GM23338 (cell line): ENCODE measurements at regions not wholly inside any gene's neighbourhood (a gene's known extent, or its start where the extent isn't known, plus 50 kb on each side); places are given as distances from the start of the nearest gene placed in this dataset.

ENCODE experiments used
- CTCF ChIP-seq, 2 experiments: fragments of 200-600 bp in 1 of 2; sonication (generic) in 1 of 2; conservative IDR thresholded peaks; 2 replicates each; pipeline versions ENCODE4 v1.5.1 to v1.6.1; 2016 to 2017; ENCODE audit warnings: antibody characterized with exemption in 2 of 2, low read depth in 2 of 2, mild to moderate bottlenecking in 2 of 2, moderate library complexity in 1 of 2
- EZH2 ChIP-seq: fragments of 200-600 bp; sonication (generic); IDR thresholded peaks from one replicate; pipeline ENCODE4 v1.8.0; 2017; ENCODE audit warnings: antibody characterized with exemption, mild to moderate bottlenecking, low read depth; ENCODE audit not compliant: unreplicated experiment
- EZH2phosphoT487 ChIP-seq: fragments of 200-600 bp; sonication (generic); IDR thresholded peaks from one replicate; pipeline ENCODE4 v1.8.1; 2018; ENCODE audit warnings: antibody characterized with exemption; ENCODE audit not compliant: unreplicated experiment
- JUNB ChIP-seq: IDR thresholded peaks from one replicate; pipeline ENCODE4 v1.6.1; 2016; ENCODE audit warnings: antibody characterized with exemption; ENCODE audit not compliant: unreplicated experiment
- POLR2AphosphoS5 ChIP-seq: IDR thresholded peaks from 2 replicates; pipeline ENCODE4 v1.6.1; 2016; ENCODE audit warnings: antibody characterized with exemption, low read depth
- REST ChIP-seq: IDR thresholded peaks from one replicate; pipeline ENCODE4 v1.6.1; 2018; ENCODE audit warnings: antibody characterized with exemption; ENCODE audit not compliant: unreplicated experiment
- STAT1 ChIP-seq: IDR thresholded peaks from one replicate; pipeline ENCODE4 v1.6.1; 2016; ENCODE audit warnings: antibody characterized with exemption; ENCODE audit not compliant: unreplicated experiment
- ZNF331 ChIP-seq: fragments of 250-450 bp; sonication (Bioruptor Pico); IDR thresholded peaks from 2 replicates; pipeline ENCODE4 v1.5.0; 2020; ENCODE audit warnings: low read depth, mild to moderate bottlenecking, moderate library complexity
- TF ChIP-seq, protein P1 (sequence below): fragments of 250-450 bp; sonication (Bioruptor Pico); IDR thresholded peaks from 2 replicates; pipeline ENCODE4 v1.5.0; 2020; ENCODE audit warnings: mild to moderate bottlenecking, moderate library complexity

GRCh38 chr15:39096608-39097205, 484.2 kb upstream of the THBS1 start:
- TF ChIP-seq CTCF (conservative IDR thresholded peaks at IDR 0.05; ENCODE audit: low read depth in 2 of 2) (no peak), ZNF331 (CRISPR knock-in tag) (no peak), EZH2 (no peak), EZH2phosphoT487 (no peak), REST (no peak), POLR2AphosphoS5 (no peak), STAT1 (no peak), JUNB (no peak)
- TF ChIP-seq, protein P1, sequence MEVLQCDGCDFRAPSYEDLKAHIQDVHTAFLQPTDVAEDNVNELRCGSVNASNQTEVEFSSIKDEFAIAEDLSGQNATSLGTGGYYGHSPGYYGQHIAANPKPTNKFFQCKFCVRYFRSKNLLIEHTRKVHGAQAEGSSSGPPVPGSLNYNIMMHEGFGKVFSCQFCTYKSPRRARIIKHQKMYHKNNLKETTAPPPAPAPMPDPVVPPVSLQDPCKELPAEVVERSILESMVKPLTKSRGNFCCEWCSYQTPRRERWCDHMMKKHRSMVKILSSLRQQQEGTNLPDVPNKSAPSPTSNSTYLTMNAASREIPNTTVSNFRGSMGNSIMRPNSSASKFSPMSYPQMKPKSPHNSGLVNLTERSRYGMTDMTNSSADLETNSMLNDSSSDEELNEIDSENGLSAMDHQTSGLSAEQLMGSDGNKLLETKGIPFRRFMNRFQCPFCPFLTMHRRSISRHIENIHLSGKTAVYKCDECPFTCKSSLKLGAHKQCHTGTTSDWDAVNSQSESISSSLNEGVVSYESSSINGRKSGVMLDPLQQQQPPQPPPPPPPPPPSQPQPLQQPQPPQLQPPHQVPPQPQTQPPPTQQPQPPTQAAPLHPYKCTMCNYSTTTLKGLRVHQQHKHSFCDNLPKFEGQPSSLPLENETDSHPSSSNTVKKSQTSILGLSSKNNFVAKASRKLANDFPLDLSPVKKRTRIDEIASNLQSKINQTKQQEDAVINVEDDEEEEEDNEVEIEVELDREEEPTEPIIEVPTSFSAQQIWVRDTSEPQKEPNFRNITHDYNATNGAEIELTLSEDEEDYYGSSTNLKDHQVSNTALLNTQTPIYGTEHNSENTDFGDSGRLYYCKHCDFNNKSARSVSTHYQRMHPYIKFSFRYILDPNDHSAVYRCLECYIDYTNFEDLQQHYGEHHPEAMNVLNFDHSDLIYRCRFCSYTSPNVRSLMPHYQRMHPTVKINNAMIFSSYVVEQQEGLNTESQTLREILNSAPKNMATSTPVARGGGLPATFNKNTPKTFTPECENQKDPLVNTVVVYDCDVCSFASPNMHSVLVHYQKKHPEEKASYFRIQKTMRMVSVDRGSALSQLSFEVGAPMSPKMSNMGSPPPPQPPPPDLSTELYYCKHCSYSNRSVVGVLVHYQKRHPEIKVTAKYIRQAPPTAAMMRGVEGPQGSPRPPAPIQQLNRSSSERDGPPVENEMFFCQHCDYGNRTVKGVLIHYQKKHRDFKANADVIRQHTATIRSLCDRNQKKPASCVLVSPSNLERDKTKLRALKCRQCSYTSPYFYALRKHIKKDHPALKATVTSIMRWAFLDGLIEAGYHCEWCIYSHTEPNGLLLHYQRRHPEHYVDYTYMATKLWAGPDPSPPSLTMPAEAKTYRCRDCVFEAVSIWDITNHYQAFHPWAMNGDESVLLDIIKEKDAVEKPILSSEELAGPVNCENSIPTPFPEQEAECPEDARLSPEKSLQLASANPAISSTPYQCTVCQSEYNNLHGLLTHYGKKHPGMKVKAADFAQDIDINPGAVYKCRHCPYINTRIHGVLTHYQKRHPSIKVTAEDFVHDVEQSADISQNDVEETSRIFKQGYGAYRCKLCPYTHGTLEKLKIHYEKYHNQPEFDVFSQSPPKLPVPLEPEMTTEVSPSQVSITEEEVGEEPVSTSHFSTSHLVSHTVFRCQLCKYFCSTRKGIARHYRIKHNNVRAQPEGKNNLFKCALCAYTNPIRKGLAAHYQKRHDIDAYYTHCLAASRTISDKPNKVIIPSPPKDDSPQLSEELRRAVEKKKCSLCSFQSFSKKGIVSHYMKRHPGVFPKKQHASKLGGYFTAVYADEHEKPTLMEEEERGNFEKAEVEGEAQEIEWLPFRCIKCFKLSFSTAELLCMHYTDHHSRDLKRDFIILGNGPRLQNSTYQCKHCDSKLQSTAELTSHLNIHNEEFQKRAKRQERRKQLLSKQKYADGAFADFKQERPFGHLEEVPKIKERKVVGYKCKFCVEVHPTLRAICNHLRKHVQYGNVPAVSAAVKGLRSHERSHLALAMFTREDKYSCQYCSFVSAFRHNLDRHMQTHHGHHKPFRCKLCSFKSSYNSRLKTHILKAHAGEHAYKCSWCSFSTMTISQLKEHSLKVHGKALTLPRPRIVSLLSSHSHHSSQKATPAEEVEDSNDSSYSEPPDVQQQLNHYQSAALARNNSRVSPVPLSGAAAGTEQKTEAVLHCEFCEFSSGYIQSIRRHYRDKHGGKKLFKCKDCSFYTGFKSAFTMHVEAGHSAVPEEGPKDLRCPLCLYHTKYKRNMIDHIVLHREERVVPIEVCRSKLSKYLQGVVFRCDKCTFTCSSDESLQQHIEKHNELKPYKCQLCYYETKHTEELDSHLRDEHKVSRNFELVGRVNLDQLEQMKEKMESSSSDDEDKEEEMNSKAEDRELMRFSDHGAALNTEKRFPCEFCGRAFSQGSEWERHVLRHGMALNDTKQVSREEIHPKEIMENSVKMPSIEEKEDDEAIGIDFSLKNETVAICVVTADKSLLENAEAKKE (CRISPR knock-in tag): no peak
